ENCODE measurements at regions not wholly inside any gene's neighbourhood (a gene's known extent, or its start where the extent isn't known, plus 50 kb on each side); places are given as distances from the start of the nearest gene placed in this dataset.

DNA sequence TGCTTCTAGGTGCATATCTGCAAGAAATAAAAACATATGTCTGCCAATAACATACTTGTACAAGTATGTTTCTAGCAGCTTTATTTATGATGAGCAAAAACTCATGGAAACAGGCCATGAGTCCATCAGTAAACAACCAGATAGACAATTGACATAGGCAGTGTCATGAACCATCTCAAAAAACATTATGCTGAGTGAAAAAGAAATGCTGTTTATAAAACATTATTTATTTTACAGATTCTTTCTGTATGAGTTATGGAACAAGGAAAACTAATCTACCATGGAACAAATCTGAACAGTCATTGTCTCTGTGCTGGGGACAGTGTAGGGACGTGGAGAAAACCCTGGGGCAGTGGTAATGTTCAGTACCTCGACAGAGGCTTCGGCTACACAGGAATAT, 283.9 kb downstream of the UQCRFS1 start:
- no peak for TF ChIP-seq L3MBTL2 (conservative IDR thresholded peaks at IDR 0.05)
- TF ChIP-seq FOXA1 (IDR thresholded peaks at IDR 0.05), result no peak
